ENCODE measurements at regions not wholly inside any gene's neighbourhood (a gene's known extent, or its start where the extent isn't known, plus 50 kb on each side); places are given as distances from the start of the nearest gene placed in this dataset.

- TF ChIP-seq CTCF (IDR thresholded peaks at IDR 0.05) (no peak), EZH2 (IDR thresholded peaks at IDR 0.05; ENCODE audit: borderline replicate concordance, insufficient read depth, low read depth, low read length, poor library complexity, severe bottlenecking) (no peak)
Observed at GRCh38 chr5:57804505-57804904, 321.9 kb upstream of the ACTBL2 start.
